NCI-H1417 (cell line): ENCODE measurements at regions not wholly inside any gene's neighbourhood (a gene's known extent, or its start where the extent isn't known, plus 50 kb on each side); places are given as distances from the start of the nearest gene placed in this dataset.

Experiments used
- DNase-seq, 3 experiments: peaks; one replicate each; lab custom pipeline; 2025; lab: John Stamatoyannopoulos, UW

DNA sequence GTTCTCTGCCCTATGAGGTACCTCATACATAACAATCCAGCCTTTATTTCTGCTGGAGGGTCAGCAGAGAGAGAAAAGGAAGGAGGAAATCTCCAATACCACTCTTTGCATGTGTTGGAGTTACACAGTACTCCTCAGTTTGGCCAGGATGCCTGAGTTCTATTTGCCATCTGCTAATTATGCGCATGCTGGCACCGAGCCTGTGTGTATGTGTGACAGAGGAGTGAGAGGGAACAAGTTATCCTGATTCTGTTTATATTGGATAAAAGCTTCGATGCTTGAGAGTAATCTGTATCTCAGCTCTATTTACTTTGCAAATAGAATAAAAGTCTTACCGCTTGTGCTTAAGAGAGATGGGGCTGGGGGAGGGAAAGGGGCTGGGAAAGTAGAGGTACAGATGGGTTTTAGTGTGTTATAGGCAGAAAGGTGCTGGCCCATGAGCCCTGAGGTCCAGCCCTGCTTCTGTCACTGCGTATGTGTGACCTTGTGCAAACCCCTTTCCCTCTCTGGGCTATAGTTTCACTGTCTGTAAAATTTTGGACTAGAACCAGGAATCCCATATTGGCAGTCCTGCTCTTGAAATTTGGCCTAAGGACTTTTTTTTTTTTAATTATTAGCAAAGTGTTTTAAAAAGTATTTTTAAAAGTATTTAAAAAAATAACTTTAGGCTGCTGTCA is 54.5 kb upstream of the PLXNA2 start:
- DNase-seq = peak; percentile 3 to 71 (median 31)

GRCh38 chr1:208300084-208300770 is 56.0 kb upstream of the PLXNA2 start:
- no peak for DNase-seq

DNA sequence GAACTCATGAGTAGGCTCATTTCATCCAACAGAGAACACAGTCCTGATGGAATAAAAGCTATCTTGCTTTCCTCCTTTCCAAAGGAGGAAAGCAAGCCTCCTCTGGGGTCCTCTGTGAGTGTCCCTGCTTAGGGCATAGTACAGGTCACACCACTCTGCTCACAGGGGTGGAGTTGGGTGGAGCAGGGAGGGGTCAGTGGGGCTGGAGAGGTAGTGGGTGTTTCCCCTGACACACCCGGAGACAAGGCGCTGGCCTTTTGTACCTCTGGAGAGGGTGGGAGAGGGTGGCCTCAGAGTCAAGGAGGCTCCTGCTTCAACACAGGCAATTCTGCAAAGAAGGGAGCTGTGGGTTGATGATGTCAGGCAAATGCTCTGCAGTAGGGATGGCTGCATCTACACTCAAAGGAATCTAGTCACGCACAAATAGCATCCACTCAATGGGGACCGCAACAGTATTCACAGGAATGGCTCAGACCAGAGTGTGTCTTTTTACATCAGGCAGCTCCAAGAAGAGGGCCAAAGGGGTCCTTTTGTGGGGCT is 58.6 kb upstream of the PLXNA2 start:
- DNase-seq = no peak

- DNase-seq = no peak
Measured at GRCh38 chr1:208303743-208304712, 59.8 kb upstream of the PLXNA2 start.

GRCh38 chr1:208308221-208308620 is 64.0 kb upstream of the PLXNA2 start:
- DNase-seq = no peak

- no peak for DNase-seq
Measured at GRCh38 chr1:208309771-208310170, 65.6 kb upstream of the PLXNA2 start.

DNA sequence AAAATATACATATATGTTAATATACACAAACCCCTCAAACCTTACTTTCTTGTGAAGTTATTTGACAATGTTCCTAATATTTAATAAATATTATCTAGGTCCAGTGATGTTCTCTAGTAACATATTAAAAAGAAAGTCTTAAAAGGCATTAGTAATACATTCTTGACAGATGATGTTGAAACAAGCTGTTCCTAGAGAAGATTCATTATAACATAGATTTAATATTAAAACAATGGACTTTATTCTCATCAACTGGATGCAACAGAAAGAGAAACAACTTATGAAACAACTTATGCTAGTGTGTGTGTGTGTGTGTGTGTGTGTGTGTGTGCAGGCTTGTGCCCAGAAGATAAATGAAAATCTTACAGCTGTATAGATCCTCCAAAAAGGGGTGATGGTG is 68.5 kb upstream of the PLXNA2 start:
- DNase-seq = no peak

- no peak for DNase-seq
Measured at GRCh38 chr1:208314431-208314830, 70.2 kb upstream of the PLXNA2 start.

GRCh38 chr1:208318150-208318734 is 74.1 kb upstream of the PLXNA2 start:
- DNase-seq = no peak

DNA sequence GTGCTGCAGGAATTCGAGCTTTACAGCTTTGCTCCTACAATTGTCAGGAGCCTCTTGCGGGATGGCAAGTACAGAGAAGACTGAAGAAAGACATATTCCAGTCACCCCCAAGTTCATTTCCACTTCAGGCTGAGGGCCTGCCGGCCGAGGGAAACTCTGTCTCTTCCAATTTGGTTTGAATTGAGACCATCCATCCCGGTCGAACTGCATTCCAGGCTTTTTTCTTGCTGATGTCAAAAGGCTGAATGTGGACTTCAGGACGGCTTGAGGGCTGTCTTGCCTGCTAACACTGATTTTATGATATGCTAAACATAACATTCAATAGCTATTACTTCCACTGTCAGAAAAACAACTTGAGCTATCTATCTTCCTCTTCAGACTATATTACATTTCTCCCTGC is 79.8 kb upstream of the PLXNA2 start:
- no peak for DNase-seq

GRCh38 chr1:208326033-208326432 is 81.8 kb upstream of the PLXNA2 start:
- peak in 1 of 3 experiments; percentile 22 for DNase-seq

DNA sequence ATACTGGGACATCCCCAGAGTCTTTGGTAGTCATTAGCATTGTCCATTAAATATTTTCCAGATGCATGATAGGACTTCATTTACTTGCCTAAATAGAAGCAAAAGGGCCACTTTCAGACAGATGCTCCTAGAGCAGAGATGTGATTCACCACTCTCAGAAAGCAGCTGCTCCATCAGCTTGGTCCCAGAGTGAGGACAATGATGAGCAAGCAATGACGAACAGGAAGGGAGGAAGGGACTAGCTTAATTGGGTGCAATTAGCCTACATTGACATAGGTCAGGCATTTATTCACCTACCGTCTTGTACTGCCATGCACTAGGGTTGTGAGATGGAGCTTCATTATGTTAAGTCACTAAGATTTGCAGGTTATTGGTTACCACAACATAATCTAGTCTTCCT is 85.1 kb upstream of the PLXNA2 start:
- no peak for DNase-seq

- DNase-seq = no peak
Measured at GRCh38 chr1:208332036-208332773, 88.0 kb upstream of the PLXNA2 start.

DNA sequence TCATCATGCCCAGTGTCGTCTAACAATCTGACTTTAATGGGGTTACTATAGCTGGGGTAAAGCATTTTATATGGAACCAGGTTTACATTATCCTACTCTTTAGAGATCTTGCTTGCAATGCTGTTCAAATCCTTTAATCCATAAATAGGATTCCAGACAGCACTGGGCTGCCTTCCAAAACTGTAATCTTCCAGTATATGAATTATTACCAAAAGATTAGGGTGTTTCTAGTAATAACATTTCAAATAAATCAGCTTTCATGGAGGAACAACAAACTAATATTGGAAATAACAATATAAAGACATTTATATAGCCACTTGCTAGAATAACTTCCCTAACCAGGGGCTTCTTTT is 88.6 kb upstream of the PLXNA2 start:
- DNase-seq = no peak

- DNase-seq = no peak
Measured at GRCh38 chr1:208333676-208334075, 89.5 kb upstream of the PLXNA2 start.

DNA sequence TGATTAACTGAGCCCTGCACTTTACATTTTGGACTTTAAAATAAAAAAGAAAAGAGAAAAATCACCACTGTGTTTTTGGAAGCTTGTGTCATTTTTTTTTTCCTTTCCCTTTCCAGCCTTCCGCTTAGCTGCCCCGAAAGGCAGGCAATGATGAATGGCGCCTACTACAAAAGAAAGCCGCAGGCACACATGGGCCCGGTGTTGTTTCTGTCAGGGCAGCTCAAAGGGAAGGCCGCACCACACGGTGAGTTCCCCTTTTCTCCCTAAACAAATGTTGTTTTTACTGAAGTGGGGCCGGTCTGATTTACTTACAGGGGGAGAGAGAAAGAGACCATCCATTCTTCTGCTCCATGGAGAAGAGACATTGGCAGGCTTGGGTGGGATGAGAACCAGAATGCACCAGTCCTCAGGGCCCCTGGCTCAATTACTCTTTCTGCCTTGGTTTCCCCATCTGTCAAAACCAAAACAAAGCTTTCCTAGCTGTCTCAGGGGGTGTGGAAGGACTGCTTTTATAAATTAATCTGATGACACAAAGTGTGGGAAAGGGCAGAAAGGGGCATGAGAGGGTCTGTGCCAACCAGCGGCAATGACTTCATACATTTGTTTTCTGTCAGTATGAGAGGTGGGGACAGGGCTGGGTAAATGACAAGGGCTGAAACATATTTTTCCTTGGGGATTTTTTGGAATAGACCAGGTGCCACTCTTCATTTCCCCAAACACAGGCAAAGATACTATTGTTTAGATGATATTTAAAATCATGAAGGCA is 91.4 kb upstream of the PLXNA2 start:
- no peak for DNase-seq

- DNase-seq = no peak
Measured at GRCh38 chr1:208336137-208336518, 91.9 kb upstream of the PLXNA2 start.

- no peak for DNase-seq
Measured at GRCh38 chr1:208339911-208340310, 95.7 kb upstream of the PLXNA2 start.

DNA sequence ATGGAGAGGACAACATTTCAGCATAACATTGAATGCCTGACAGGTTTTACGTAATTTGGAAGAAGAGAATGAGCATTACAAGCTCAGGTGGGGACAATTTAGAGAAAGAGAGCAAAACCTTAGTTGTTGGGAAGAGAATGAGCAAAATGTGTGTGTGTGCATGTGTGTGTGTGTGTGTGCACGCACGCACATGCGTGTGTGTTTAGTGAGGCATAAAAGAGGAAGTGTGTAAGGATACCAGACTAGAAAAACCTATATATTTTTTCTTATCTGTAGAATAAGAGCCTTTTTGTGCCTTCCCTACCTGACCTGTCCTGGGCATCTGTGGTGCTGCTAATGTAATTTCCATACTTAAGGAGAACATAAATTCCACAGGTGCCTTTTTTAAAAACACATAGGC is 99.0 kb upstream of the PLXNA2 start:
- DNase-seq = no peak

- peak; percentile 1 to 88 (median 63) for DNase-seq
Measured at GRCh38 chr1:208344202-208344857, 100.1 kb upstream of the PLXNA2 start.
